ENCODE measurements at regions not wholly inside any gene's neighbourhood (a gene's known extent, or its start where the extent isn't known, plus 50 kb on each side); places are given as distances from the start of the nearest gene placed in this dataset.

DNA sequence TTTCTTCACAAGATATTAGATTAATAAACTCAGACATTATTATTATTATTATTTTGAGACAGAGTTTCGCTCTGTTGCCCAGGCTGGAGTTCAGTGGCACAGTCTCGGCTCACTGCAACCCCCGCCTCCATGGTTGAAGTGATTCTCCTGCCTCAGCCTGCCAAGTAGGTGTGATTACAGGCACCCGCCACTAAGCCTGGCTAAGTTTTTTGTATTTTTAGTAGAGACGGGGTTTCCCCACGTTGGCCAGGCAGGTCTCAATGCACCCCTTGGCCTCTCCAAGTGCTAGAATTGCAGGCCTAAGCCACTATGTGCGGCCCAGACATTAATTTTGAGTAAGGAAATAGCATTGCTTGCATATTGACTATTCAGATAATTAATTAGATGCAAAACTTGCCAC lies 554.9 kb upstream of the LRFN5 start:
- H3K9ac ChIP-seq (ENCODE audit: low read depth, low read length), result no peak overlapping the region
- H3K27ac ChIP-seq (ENCODE audit: low read length), result no peak overlapping the region

DNA sequence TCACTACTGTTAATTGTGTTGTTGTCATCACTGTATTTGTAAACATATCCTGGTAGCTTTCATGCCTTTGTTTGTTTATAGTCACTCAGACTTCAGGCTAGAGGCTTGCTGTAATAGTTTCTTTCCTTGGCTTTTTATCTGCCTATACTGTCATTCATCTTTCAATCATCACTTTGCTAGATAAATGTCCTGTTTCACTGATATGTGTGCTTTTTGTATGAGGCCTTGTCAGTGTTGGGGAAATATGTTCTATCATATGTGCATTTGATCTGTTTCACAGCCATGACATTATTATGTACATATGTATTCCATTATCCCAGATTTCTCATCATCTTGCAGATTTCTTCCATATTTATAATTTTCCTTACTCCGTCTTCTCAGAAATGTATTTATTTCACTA lies 558.9 kb upstream of the LRFN5 start:
- no peaks in the 10 kb centered on the region for H3K36me3 ChIP-seq (ENCODE audit: insufficient read depth, low read depth, low read length)
- H3K27me3 ChIP-seq (ENCODE audit: insufficient read depth, low read length), result no peaks in the 10 kb centered on the region
- H3K9ac ChIP-seq (ENCODE audit: low read depth, low read length), result no peak overlapping the region
- no peaks in the 10 kb centered on the region for H3K4me1 ChIP-seq (ENCODE audit: insufficient read depth, low read length)
- H3K27ac ChIP-seq (ENCODE audit: low read length), result no peak overlapping the region
- H3K4me3 ChIP-seq (ENCODE audit: low read length), result no peak overlapping the region
- no peaks in the 10 kb centered on the region for H3K9me3 ChIP-seq (ENCODE audit: insufficient read depth, low read depth, low read length)

More for the DNA sequence above, 554.9 kb upstream of the LRFN5 start:
- no peaks in the 10 kb centered on the region for H3K4me1 ChIP-seq (ENCODE audit: insufficient read depth, low read length)
- no peaks in the 10 kb centered on the region for H3K27me3 ChIP-seq (ENCODE audit: insufficient read depth, low read length)
- no peaks in the 10 kb centered on the region for H3K9me3 ChIP-seq (ENCODE audit: insufficient read depth, low read depth, low read length)
- no peak overlapping the region for H3K4me3 ChIP-seq (ENCODE audit: low read length)
- H3K36me3 ChIP-seq (ENCODE audit: insufficient read depth, low read depth, low read length), result no peaks in the 10 kb centered on the region

DNA sequence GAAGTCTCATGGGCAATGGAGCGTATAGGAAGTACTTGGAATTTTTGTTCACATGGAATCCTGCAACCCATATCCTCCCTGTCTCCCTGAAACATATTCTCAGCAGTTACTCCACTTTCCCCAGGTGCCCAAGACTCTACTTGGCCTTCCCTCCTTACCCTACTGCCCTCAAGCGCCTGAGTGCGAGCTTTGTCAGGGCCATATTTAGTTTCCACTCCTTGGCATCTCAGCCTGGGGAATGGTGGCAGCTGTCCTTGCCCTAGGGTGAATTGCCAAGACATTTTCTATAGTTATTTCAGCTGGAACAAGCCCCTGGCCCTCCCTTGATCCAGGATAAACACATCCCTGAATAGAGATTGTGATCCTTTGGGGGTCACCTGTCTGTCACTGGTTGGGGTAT lies 569.3 kb upstream of the LRFN5 start:
- Histone ChIP-seq H3K9me3 (ENCODE audit: insufficient read depth, low read depth, low read length) (no peaks in the 10 kb centered on the region), H3K36me3 (ENCODE audit: insufficient read depth, low read depth, low read length) (no peaks in the 10 kb centered on the region), H3K4me1 (ENCODE audit: insufficient read depth, low read length) (no peaks in the 10 kb centered on the region; the same call in 1 of the 2 replicates), H3K4me3 (ENCODE audit: low read length) (no peak overlapping the region), H3K27me3 (ENCODE audit: insufficient read depth, low read length) (no peaks in the 10 kb centered on the region), H3K9ac (ENCODE audit: low read depth, low read length) (no peak overlapping the region), H3K27ac (ENCODE audit: low read length) (no peak overlapping the region)

DNA sequence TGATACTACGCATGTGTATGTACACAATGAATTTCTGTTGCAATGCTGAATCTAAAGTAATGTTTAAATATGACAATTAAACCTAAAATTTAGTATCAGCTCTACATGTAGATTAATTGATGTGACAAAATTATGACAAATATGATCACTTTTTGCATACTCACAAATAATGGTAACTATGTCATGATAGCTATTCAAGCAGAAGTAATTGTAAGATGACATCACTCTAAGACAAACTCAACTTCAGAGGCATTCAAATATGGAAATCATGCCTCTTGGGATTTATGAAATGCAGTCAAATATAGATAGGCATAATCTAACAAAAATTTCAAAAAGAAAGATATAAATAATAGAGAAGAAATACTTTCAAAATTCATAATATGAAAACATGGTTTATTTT lies 571.7 kb upstream of the LRFN5 start:
- Histone ChIP-seq H3K9ac (ENCODE audit: low read depth, low read length) (no peak overlapping the region), H3K27me3 (ENCODE audit: insufficient read depth, low read length) (no peaks in the 10 kb centered on the region), H3K9me3 (ENCODE audit: insufficient read depth, low read depth, low read length) (no peaks in the 10 kb centered on the region), H3K4me3 (ENCODE audit: low read length) (no peak overlapping the region), H3K4me1 (ENCODE audit: insufficient read depth, low read length) (no peaks in the 10 kb centered on the region; the same call in 1 of the 2 replicates), H3K27ac (ENCODE audit: low read length) (no peak overlapping the region), H3K36me3 (ENCODE audit: insufficient read depth, low read depth, low read length) (no peaks in the 10 kb centered on the region)

DNA sequence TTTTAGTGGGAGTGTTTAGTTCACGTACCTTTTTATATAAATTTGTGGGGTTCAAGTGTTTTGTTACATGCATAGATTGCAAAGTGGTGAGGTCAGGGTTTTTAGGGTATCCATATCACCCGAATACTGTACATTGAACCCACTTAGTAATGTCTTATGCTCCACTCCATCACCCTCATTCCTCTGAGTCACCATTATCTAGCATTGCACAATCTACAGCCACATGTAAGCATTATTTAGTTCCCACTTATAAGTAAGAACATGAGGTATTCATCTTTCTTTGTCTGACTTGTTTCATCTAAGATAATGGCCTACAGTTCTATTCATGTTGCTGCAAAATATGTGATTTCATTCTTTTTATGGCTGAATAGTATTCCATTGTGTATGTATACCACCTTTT lies 583.7 kb upstream of the LRFN5 start:
- Histone ChIP-seq H3K4me1 (ENCODE audit: insufficient read depth, low read length) (no peaks in the 10 kb centered on the region), H3K27me3 (ENCODE audit: insufficient read depth, low read length) (no peaks in the 10 kb centered on the region), H3K4me3 (ENCODE audit: low read length) (no peak overlapping the region), H3K9me3 (ENCODE audit: insufficient read depth, low read depth, low read length) (no peaks in the 10 kb centered on the region), H3K36me3 (ENCODE audit: insufficient read depth, low read depth, low read length) (no peaks in the 10 kb centered on the region), H3K27ac (ENCODE audit: low read length) (no peak overlapping the region), H3K9ac (ENCODE audit: low read depth, low read length) (no peak overlapping the region)

GRCh38 chr14:41016213-41016612 lies 590.5 kb upstream of the LRFN5 start:
- Histone ChIP-seq H3K9me3 (ENCODE audit: insufficient read depth, low read depth, low read length) (no peaks in the 10 kb centered on the region), H3K9ac (ENCODE audit: low read depth, low read length) (no peak overlapping the region), H3K4me3 (ENCODE audit: low read length) (no peak overlapping the region), H3K27me3 (ENCODE audit: insufficient read depth, low read length) (no peaks in the 10 kb centered on the region), H3K4me1 (ENCODE audit: insufficient read depth, low read length) (peaks cover 10% of the 10 kb centered on the region; the same call in 1 of the 2 replicates), H3K36me3 (ENCODE audit: insufficient read depth, low read depth, low read length) (no peaks in the 10 kb centered on the region), H3K27ac (ENCODE audit: low read length) (no peak overlapping the region)

DNA sequence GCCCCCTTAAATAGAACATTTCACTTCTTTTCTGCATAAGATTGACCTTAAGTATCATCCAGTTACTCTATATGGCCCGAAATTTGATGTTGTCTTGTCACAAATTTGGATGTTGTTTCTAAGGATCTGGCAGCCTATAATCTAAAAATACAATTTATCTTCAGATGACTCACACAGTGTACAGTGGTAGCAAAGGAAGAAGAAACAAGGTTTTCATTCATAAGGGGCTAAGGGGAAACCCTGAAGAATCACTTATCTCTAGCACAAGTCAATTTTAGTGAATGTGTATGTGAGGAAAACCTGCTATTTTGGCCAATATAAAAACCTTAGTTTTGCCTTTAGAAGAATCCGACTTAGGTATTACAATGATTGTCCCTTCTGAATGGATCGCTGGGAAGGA lies 606.3 kb upstream of the LRFN5 start:
- Histone ChIP-seq H3K9me3 (ENCODE audit: insufficient read depth, low read depth, low read length) (no peaks in the 10 kb centered on the region), H3K36me3 (ENCODE audit: insufficient read depth, low read depth, low read length) (no peaks in the 10 kb centered on the region), H3K27ac (ENCODE audit: low read length) (no peak overlapping the region), H3K27me3 (ENCODE audit: insufficient read depth, low read length) (no peaks in the 10 kb centered on the region), H3K4me3 (ENCODE audit: low read length) (no peak overlapping the region), H3K4me1 (ENCODE audit: insufficient read depth, low read length) (no peaks in the 10 kb centered on the region), H3K9ac (ENCODE audit: low read depth, low read length) (no peak overlapping the region)

DNA sequence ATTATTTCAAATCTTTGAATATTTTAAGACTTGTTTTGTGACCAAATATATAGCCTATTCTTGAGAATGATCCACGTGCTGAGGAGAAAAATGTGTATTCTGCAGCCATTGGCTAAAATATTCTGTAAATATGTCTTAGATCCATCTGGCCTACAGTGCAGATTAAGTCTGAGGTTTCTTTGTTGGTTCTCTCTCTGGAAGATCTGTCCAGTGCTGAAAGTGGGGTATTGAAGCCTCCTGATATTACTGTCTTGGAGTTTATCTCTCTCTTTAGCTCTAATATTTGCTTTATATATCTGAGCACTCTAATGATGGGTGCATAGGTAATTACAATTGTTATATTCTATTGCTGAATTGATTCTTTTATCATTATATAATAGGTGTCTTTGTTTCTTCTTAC lies 617.4 kb upstream of the LRFN5 start:
- Histone ChIP-seq H3K9me3 (ENCODE audit: insufficient read depth, low read depth, low read length) (no peaks in the 10 kb centered on the region), H3K4me1 (ENCODE audit: insufficient read depth, low read length) (no peaks in the 10 kb centered on the region), H3K36me3 (ENCODE audit: insufficient read depth, low read depth, low read length) (no peaks in the 10 kb centered on the region), H3K27ac (ENCODE audit: low read length) (no peak overlapping the region), H3K4me3 (ENCODE audit: low read length) (no peak overlapping the region), H3K27me3 (ENCODE audit: insufficient read depth, low read length) (no peaks in the 10 kb centered on the region), H3K9ac (ENCODE audit: low read depth, low read length) (no peak overlapping the region)

GRCh38 chr14:40987481-40987880 lies 619.2 kb upstream of the LRFN5 start:
- H3K9ac ChIP-seq (ENCODE audit: low read depth, low read length), result no peak overlapping the region
- H3K4me3 ChIP-seq (ENCODE audit: low read length), result no peak overlapping the region
- no peaks in the 10 kb centered on the region for H3K27me3 ChIP-seq (ENCODE audit: insufficient read depth, low read length)
- H3K4me1 ChIP-seq (ENCODE audit: insufficient read depth, low read length), result no peaks in the 10 kb centered on the region
- no peaks in the 10 kb centered on the region for H3K9me3 ChIP-seq (ENCODE audit: insufficient read depth, low read depth, low read length)
- no peak overlapping the region for H3K27ac ChIP-seq (ENCODE audit: low read length)
- no peaks in the 10 kb centered on the region for H3K36me3 ChIP-seq (ENCODE audit: insufficient read depth, low read depth, low read length)

GRCh38 chr14:40986655-40987054 lies 620.0 kb upstream of the LRFN5 start:
- no peak overlapping the region for H3K27ac ChIP-seq (ENCODE audit: low read length)
- no peaks in the 10 kb centered on the region for H3K9me3 ChIP-seq (ENCODE audit: insufficient read depth, low read depth, low read length)
- H3K4me3 ChIP-seq (ENCODE audit: low read length), result no peak overlapping the region
- no peaks in the 10 kb centered on the region for H3K4me1 ChIP-seq (ENCODE audit: insufficient read depth, low read length)
- H3K36me3 ChIP-seq (ENCODE audit: insufficient read depth, low read depth, low read length), result no peaks in the 10 kb centered on the region
- H3K27me3 ChIP-seq (ENCODE audit: insufficient read depth, low read length), result no peaks in the 10 kb centered on the region
- no peak overlapping the region for H3K9ac ChIP-seq (ENCODE audit: low read depth, low read length)

GRCh38 chr14:40985584-40985983 lies 621.1 kb upstream of the LRFN5 start:
- Histone ChIP-seq H3K27me3 (ENCODE audit: insufficient read depth, low read length) (no peaks in the 10 kb centered on the region), H3K9me3 (ENCODE audit: insufficient read depth, low read depth, low read length) (no peaks in the 10 kb centered on the region), H3K4me1 (ENCODE audit: insufficient read depth, low read length) (no peaks in the 10 kb centered on the region), H3K9ac (ENCODE audit: low read depth, low read length) (no peak overlapping the region), H3K27ac (ENCODE audit: low read length) (no peak overlapping the region), H3K4me3 (ENCODE audit: low read length) (no peak overlapping the region), H3K36me3 (ENCODE audit: insufficient read depth, low read depth, low read length) (no peaks in the 10 kb centered on the region)

- Histone ChIP-seq H3K4me1 (ENCODE audit: insufficient read depth, low read length) (no peaks in the 10 kb centered on the region), H3K4me3 (ENCODE audit: low read length) (no peak overlapping the region), H3K27ac (ENCODE audit: low read length) (no peak overlapping the region)
Observed at GRCh38 chr14:40983604-40984003, 623.1 kb upstream of the LRFN5 start.

DNA sequence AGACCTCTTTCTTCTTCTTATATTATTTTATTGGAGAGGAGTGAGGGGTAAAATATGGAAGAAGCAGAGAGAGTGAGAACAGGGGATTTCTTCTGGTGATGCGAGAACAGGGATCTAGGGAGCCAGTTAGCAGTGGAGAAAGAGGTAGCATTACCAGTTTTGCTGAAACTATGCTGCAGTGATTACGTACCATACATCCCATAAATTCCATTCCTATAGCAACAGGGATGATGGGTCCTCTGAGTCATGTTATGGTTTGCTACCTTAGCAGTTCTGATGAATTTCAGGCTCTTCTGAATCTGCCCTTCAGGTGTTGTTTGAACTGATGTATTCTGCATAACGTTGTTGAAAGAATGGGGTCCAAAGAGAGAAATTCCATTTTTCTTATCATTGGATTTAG lies 625.4 kb upstream of the LRFN5 start:
- H3K27ac ChIP-seq (ENCODE audit: low read length), result no peak overlapping the region
- H3K36me3 ChIP-seq (ENCODE audit: insufficient read depth, low read depth, low read length), result no peaks in the 10 kb centered on the region
- H3K9me3 ChIP-seq (ENCODE audit: insufficient read depth, low read depth, low read length), result no peaks in the 10 kb centered on the region
- H3K4me3 ChIP-seq (ENCODE audit: low read length), result no peak overlapping the region
- no peaks in the 10 kb centered on the region for H3K4me1 ChIP-seq (ENCODE audit: insufficient read depth, low read length)
- no peak overlapping the region for H3K9ac ChIP-seq (ENCODE audit: low read depth, low read length)
- H3K27me3 ChIP-seq (ENCODE audit: insufficient read depth, low read length), result no peaks in the 10 kb centered on the region

More at GRCh38 chr14:40983604-40984003, 623.1 kb upstream of the LRFN5 start:
- H3K9me3 ChIP-seq (ENCODE audit: insufficient read depth, low read depth, low read length), result no peaks in the 10 kb centered on the region
- H3K27me3 ChIP-seq (ENCODE audit: insufficient read depth, low read length), result no peaks in the 10 kb centered on the region
- H3K9ac ChIP-seq (ENCODE audit: low read depth, low read length), result no peak overlapping the region
- no peaks in the 10 kb centered on the region for H3K36me3 ChIP-seq (ENCODE audit: insufficient read depth, low read depth, low read length)
